ENCODE measurements at regions not wholly inside any gene's neighbourhood (a gene's known extent, or its start where the extent isn't known, plus 50 kb on each side); places are given as distances from the start of the nearest gene placed in this dataset.
"Not testable (repeated sequence)": the region's sequence is repeated elsewhere in the genome, so short reads cannot be mapped to it uniquely, and the experiment has no call there.

GRCh38 chr12:83556040-83556439 is 869.3 kb downstream of the TMTC2 start:
- TF ChIP-seq POLR2AphosphoS5 (IDR thresholded peaks at IDR 0.05): not testable (repeated sequence)
- TF ChIP-seq, protein P1, sequence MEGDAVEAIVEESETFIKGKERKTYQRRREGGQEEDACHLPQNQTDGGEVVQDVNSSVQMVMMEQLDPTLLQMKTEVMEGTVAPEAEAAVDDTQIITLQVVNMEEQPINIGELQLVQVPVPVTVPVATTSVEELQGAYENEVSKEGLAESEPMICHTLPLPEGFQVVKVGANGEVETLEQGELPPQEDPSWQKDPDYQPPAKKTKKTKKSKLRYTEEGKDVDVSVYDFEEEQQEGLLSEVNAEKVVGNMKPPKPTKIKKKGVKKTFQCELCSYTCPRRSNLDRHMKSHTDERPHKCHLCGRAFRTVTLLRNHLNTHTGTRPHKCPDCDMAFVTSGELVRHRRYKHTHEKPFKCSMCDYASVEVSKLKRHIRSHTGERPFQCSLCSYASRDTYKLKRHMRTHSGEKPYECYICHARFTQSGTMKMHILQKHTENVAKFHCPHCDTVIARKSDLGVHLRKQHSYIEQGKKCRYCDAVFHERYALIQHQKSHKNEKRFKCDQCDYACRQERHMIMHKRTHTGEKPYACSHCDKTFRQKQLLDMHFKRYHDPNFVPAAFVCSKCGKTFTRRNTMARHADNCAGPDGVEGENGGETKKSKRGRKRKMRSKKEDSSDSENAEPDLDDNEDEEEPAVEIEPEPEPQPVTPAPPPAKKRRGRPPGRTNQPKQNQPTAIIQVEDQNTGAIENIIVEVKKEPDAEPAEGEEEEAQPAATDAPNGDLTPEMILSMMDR (IDR thresholded peaks at IDR 0.05): not testable (repeated sequence)

Measured in upper lobe of left lung (tissue), 4 donors.